ENCODE measurements at regions not wholly inside any gene's neighbourhood (a gene's known extent, or its start where the extent isn't known, plus 50 kb on each side); places are given as distances from the start of the nearest gene placed in this dataset.

- no peaks in the 10 kb centered on the region for H3K4me1 Mint-ChIP-seq
- H3K36me3 Mint-ChIP-seq (ENCODE audit: low read depth), result no peaks in the 10 kb centered on the region
- CTCF ChIA-PET, result no interaction called here
- POLR2A ChIA-PET, result no interaction called here
- DNase-seq, result no peak
- H3K27ac Mint-ChIP-seq, result no peak overlapping the region
- H3K27me3 Mint-ChIP-seq, result no peaks in the 10 kb centered on the region
- H3K9me3 Mint-ChIP-seq, result no peaks in the 10 kb centered on the region
- no peak overlapping the region for H3K4me3 Mint-ChIP-seq
Measured at GRCh38 chr12:87513536-87514280, 515.5 kb downstream of the C12orf50 start.

- Mint-ChIP-seq H3K4me3 (no peak overlapping the region), H3K4me1 (no peaks in the 10 kb centered on the region), H3K9me3 (peaks cover 2% of the 10 kb centered on the region), H3K27me3 (no peaks in the 10 kb centered on the region), H3K27ac (no peak overlapping the region), H3K36me3 (ENCODE audit: low read depth) (no peaks in the 10 kb centered on the region)
- CTCF ChIA-PET, result no interaction called here
- no peak for DNase-seq
- POLR2A ChIA-PET, result no interaction called here
Measured at GRCh38 chr12:87511371-87511770, 517.8 kb downstream of the C12orf50 start.

GRCh38 chr12:87509237-87509820 is 519.9 kb downstream of the C12orf50 start:
- Mint-ChIP-seq H3K4me3 (no peak overlapping the region), H3K36me3 (ENCODE audit: low read depth) (no peaks in the 10 kb centered on the region), H3K4me1 (no peaks in the 10 kb centered on the region), H3K9me3 (peaks cover 5% of the 10 kb centered on the region), H3K27me3 (no peaks in the 10 kb centered on the region), H3K27ac (no peak overlapping the region)
- POLR2A ChIA-PET, result no interaction called here
- no peak for DNase-seq
- CTCF ChIA-PET, result no interaction called here

GRCh38 chr12:87491598-87491997 is 537.6 kb downstream of the C12orf50 start:
- Mint-ChIP-seq H3K4me3 (no peak overlapping the region), H3K36me3 (ENCODE audit: low read depth) (no peaks in the 10 kb centered on the region), H3K27ac (no peak overlapping the region), H3K9me3 (peaks cover 4% of the 10 kb centered on the region), H3K4me1 (no peaks in the 10 kb centered on the region), H3K27me3 (no peaks in the 10 kb centered on the region)
- POLR2A ChIA-PET, result no interaction called here
- CTCF ChIA-PET, result no interaction called here
- DNase-seq, result no peak

- Mint-ChIP-seq H3K27me3 (no peaks in the 10 kb centered on the region), H3K9me3 (peaks cover 4% of the 10 kb centered on the region), H3K4me1 (no peaks in the 10 kb centered on the region), H3K27ac (no peak overlapping the region), H3K36me3 (ENCODE audit: low read depth) (no peaks in the 10 kb centered on the region), H3K4me3 (no peak overlapping the region)
- no peak for DNase-seq
- ChIA-PET CTCF (no interaction called here), POLR2A (no interaction called here)
Measured at GRCh38 chr12:87491089-87491488, 538.1 kb downstream of the C12orf50 start.

- Mint-ChIP-seq H3K36me3 (ENCODE audit: low read depth) (no peaks in the 10 kb centered on the region), H3K4me3 (no peak overlapping the region), H3K9me3 (no peaks in the 10 kb centered on the region), H3K27me3 (no peaks in the 10 kb centered on the region), H3K4me1 (no peaks in the 10 kb centered on the region), H3K27ac (no peak overlapping the region)
- CTCF ChIA-PET, result no interaction called here
- DNase-seq, result no peak
- POLR2A ChIA-PET, result no interaction called here
Measured at GRCh38 chr12:87469295-87469694, 559.9 kb downstream of the C12orf50 start.

GRCh38 chr12:87467936-87468335 is 561.3 kb downstream of the C12orf50 start:
- H3K4me3 Mint-ChIP-seq, result no peak overlapping the region
- POLR2A ChIA-PET, result no interaction called here
- CTCF ChIA-PET, result no interaction called here
- no peaks in the 10 kb centered on the region for H3K36me3 Mint-ChIP-seq (ENCODE audit: low read depth)
- H3K27ac Mint-ChIP-seq, result no peak overlapping the region
- DNase-seq, result no peak
- H3K27me3 Mint-ChIP-seq, result no peaks in the 10 kb centered on the region
- H3K9me3 Mint-ChIP-seq, result no peaks in the 10 kb centered on the region
- no peaks in the 10 kb centered on the region for H3K4me1 Mint-ChIP-seq

GRCh38 chr12:87464565-87464964 is 564.6 kb downstream of the C12orf50 start:
- Mint-ChIP-seq H3K27me3 (no peaks in the 10 kb centered on the region), H3K36me3 (ENCODE audit: low read depth) (no peaks in the 10 kb centered on the region), H3K27ac (no peak overlapping the region), H3K4me1 (no peaks in the 10 kb centered on the region), H3K9me3 (peaks cover 4% of the 10 kb centered on the region), H3K4me3 (no peak overlapping the region)
- ChIA-PET POLR2A (no interaction called here), CTCF (no interaction called here)
- DNase-seq, result no peak

- no peaks in the 10 kb centered on the region for H3K27me3 Mint-ChIP-seq
- H3K4me1 Mint-ChIP-seq, result no peaks in the 10 kb centered on the region
- no peaks in the 10 kb centered on the region for H3K36me3 Mint-ChIP-seq (ENCODE audit: low read depth)
- ChIA-PET POLR2A (no interaction called here), CTCF (no interaction called here)
- DNase-seq, result no peak
- H3K9me3 Mint-ChIP-seq, result no peaks in the 10 kb centered on the region
- H3K4me3 Mint-ChIP-seq, result no peak overlapping the region
- H3K27ac Mint-ChIP-seq, result no peak overlapping the region
Measured at GRCh38 chr12:87444039-87444438, 585.2 kb downstream of the C12orf50 start.

- Mint-ChIP-seq H3K36me3 (ENCODE audit: low read depth) (no peaks in the 10 kb centered on the region), H3K4me1 (no peaks in the 10 kb centered on the region), H3K9me3 (no peaks in the 10 kb centered on the region), H3K4me3 (no peak overlapping the region), H3K27ac (no peak overlapping the region), H3K27me3 (no peaks in the 10 kb centered on the region)
- ChIA-PET CTCF (interaction anchor here (1.2 kb wide), 1 partner anchor 354 kb away, joined by 3 read pairs; no protein-coding TSS in a partner anchor), POLR2A (no interaction called here)
- no peak for DNase-seq
Measured at GRCh38 chr12:87441511-87441910, 587.7 kb downstream of the C12orf50 start.

GRCh38 chr12:87439990-87440827 is 589.0 kb downstream of the C12orf50 start:
- POLR2A ChIA-PET, result no interaction called here
- Mint-ChIP-seq H3K9me3 (peaks cover under 1% of the 10 kb centered on the region), H3K4me3 (no peak overlapping the region), H3K27ac (no peak overlapping the region), H3K27me3 (no peaks in the 10 kb centered on the region), H3K36me3 (ENCODE audit: low read depth) (no peaks in the 10 kb centered on the region), H3K4me1 (no peaks in the 10 kb centered on the region)
- no peak for DNase-seq
- CTCF ChIA-PET, result no interaction called here

- Mint-ChIP-seq H3K27ac (no peak overlapping the region), H3K36me3 (ENCODE audit: low read depth) (no peaks in the 10 kb centered on the region), H3K4me1 (no peaks in the 10 kb centered on the region), H3K4me3 (no peak overlapping the region), H3K27me3 (no peaks in the 10 kb centered on the region), H3K9me3 (peaks cover 28% of the 10 kb centered on the region)
- ChIA-PET POLR2A (interaction anchor here (0.7 kb wide), 1 partner anchor 895 kb away, joined by 12 read pairs; no protein-coding TSS in a partner anchor), CTCF (no interaction called here)
- no peak for DNase-seq
Measured at GRCh38 chr12:87430444-87430843, 598.8 kb downstream of the C12orf50 start.

GRCh38 chr12:87428701-87429277 is 600.4 kb downstream of the C12orf50 start:
- H3K9me3 Mint-ChIP-seq, result peaks cover 26% of the 10 kb centered on the region
- H3K4me1 Mint-ChIP-seq, result no peaks in the 10 kb centered on the region
- POLR2A ChIA-PET, result no interaction called here
- H3K27ac Mint-ChIP-seq, result no peak overlapping the region
- H3K36me3 Mint-ChIP-seq (ENCODE audit: low read depth), result no peaks in the 10 kb centered on the region
- no peak overlapping the region for H3K4me3 Mint-ChIP-seq
- DNase-seq, result no peak
- no peaks in the 10 kb centered on the region for H3K27me3 Mint-ChIP-seq
- CTCF ChIA-PET, result interaction anchor here (0.7 kb wide), 1 partner anchor 1429 kb away, joined by 4 read pairs; no protein-coding TSS in a partner anchor
